Tibial nerve (tissue), 3 donors: ENCODE measurements at regions not wholly inside any gene's neighbourhood (a gene's known extent, or its start where the extent isn't known, plus 50 kb on each side); places are given as distances from the start of the nearest gene placed in this dataset.

Experiments used
- POLR2A ChIP-seq, 2 donors: fragments of 450-650 bp; IDR thresholded peaks; one replicate each; pipeline ENCODE4 v1.6.1; 2017; ENCODE audit warnings: antibody characterized with exemption in 2 of 2, mild to moderate bottlenecking in 2 of 2, moderate library complexity in 2 of 2
- TF ChIP-seq, protein P1 (sequence below), 5 experiments: fragments of 200-600 bp in 3 of 5; fragments of 450-650 bp in 2 of 5; sonication (generic) in 3 of 5; IDR thresholded peaks; one replicate each; pipeline ENCODE4 v1.5.1; 2016 to 2019; ENCODE audit warnings: antibody characterized with exemption in 5 of 5, mild to moderate bottlenecking in 3 of 5, moderate library complexity in 2 of 5

GRCh38 chr6:44010411-44011349, 116.6 kb downstream of the MRPL14 start:
- TF ChIP-seq, protein P1, sequence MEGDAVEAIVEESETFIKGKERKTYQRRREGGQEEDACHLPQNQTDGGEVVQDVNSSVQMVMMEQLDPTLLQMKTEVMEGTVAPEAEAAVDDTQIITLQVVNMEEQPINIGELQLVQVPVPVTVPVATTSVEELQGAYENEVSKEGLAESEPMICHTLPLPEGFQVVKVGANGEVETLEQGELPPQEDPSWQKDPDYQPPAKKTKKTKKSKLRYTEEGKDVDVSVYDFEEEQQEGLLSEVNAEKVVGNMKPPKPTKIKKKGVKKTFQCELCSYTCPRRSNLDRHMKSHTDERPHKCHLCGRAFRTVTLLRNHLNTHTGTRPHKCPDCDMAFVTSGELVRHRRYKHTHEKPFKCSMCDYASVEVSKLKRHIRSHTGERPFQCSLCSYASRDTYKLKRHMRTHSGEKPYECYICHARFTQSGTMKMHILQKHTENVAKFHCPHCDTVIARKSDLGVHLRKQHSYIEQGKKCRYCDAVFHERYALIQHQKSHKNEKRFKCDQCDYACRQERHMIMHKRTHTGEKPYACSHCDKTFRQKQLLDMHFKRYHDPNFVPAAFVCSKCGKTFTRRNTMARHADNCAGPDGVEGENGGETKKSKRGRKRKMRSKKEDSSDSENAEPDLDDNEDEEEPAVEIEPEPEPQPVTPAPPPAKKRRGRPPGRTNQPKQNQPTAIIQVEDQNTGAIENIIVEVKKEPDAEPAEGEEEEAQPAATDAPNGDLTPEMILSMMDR (IDR thresholded peaks at IDR 0.05), result no peak
- TF ChIP-seq POLR2A (IDR thresholded peaks at IDR 0.05), result no peak
